Smooth muscle cell (in vitro differentiated cells): ENCODE measurements at regions not wholly inside any gene's neighbourhood (a gene's known extent, or its start where the extent isn't known, plus 50 kb on each side); places are given as distances from the start of the nearest gene placed in this dataset.

Experiments
- DNase-seq: peaks from one replicate; lab custom pipeline; 2025; ENCODE audit not compliant: unreplicated experiment; lab: John Stamatoyannopoulos, UW
- H2AFZ ChIP-seq: fragments of 200-600 bp; sonication (generic); 2 replicates; pipeline ENCODE4 v1.6.0; 2016; ENCODE audit warnings: antibody characterized with exemption, low read depth, mild to moderate bottlenecking
- H3F3A ChIP-seq: fragments of 200-600 bp; sonication (generic); 2 replicates; pipeline ENCODE4 v1.6.0; 2017; ENCODE audit warnings: antibody characterized with exemption, low read depth
- H3K27ac ChIP-seq: fragments of 200-600 bp; sonication (generic); 2 replicates; pipeline ENCODE4 v1.5.1; 2016; ENCODE audit warnings: low read depth, mild to moderate bottlenecking
- H3K27me3 ChIP-seq: fragments of 200-600 bp; sonication (generic); 2 replicates; pipeline ENCODE4 v1.6.1; 2016; ENCODE audit warnings: low read depth, mild to moderate bottlenecking
- H3K36me3 ChIP-seq: fragments of 200-600 bp; sonication (generic); 2 replicates; pipeline ENCODE4 v1.5.1; 2016; ENCODE audit warnings: low read depth
- H3K4me1 ChIP-seq: fragments of 200-600 bp; sonication (generic); 2 replicates; pipeline ENCODE4 v1.5.1; 2016; ENCODE audit warnings: low read depth
- H3K4me2 ChIP-seq: fragments of 200-600 bp; sonication (generic); 2 replicates; pipeline ENCODE4 v1.6.0; 2016; ENCODE audit warnings: mild to moderate bottlenecking
- H3K4me3 ChIP-seq: fragments of 200-600 bp; sonication (generic); 2 replicates; pipeline ENCODE4 v1.5.1; 2016; ENCODE audit warnings: mild to moderate bottlenecking
- H3K79me2 ChIP-seq: fragments of 200-600 bp; sonication (generic); 2 replicates; pipeline ENCODE4 v1.6.0; 2016; ENCODE audit warnings: low read depth, mild to moderate bottlenecking
- H3K9ac ChIP-seq: fragments of 200-600 bp; sonication (generic); 2 replicates; pipeline ENCODE4 v1.6.0; 2016; ENCODE audit warnings: low read depth
- H3K9me3 ChIP-seq: fragments of 200-600 bp; sonication (generic); replicated peaks from 2 replicates; pipeline ENCODE4 v1.5.1; 2016; ENCODE audit warnings: low read depth
- H4K20me1 ChIP-seq: fragments of 200-600 bp; sonication (generic); 2 replicates; pipeline ENCODE4 v1.6.0; 2016; ENCODE audit warnings: low read depth
- CTCF ChIP-seq: fragments of 200-600 bp; sonication (generic); IDR thresholded peaks from 2 replicates; pipeline ENCODE4 v1.5.1; 2017; ENCODE audit warnings: borderline replicate concordance, mild to moderate bottlenecking, antibody characterized with exemption; ENCODE audit not compliant: insufficient read depth, poor library complexity, severe bottlenecking
- WGBS: methylation state at CpG from one replicate; pipeline ENCODE4 v1.1.7; 2016; ENCODE audit warnings: low lambda C conversion rate; 5-methylcytosine and 5-hydroxymethylcytosine counted together

DNA sequence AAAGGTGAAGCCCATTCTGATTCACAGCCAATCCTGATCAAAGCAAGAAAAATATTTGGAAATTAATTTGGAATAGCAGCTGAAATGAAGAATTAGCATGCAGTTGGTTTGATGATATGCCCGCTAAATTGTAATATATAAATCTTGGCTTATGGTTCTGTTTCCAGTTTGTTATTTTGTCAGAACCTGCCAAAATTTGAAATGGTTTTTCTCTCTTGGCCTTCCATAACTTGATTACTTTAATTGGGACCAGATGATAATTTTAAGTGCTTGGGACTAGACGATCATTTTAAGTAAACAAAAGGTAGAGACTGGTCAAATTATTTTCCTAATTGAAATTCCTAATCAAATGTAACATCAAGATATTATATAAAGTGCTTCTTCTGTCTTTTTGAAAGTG is 842.4 kb downstream of the TBL1XR1 start:
- no peaks in the 10 kb centered on the region for H3K27me3 ChIP-seq
- no peaks in the 10 kb centered on the region for H3K79me2 ChIP-seq
- no peak overlapping the region for H3K4me2 ChIP-seq
- no peak overlapping the region for H3K27ac ChIP-seq
- H2AFZ ChIP-seq, result no peak overlapping the region
- no peaks in the 10 kb centered on the region for H3K4me1 ChIP-seq
- no peaks in the 10 kb centered on the region for H3F3A ChIP-seq
- no peaks in the 10 kb centered on the region for H4K20me1 ChIP-seq
- no peak overlapping the region for H3K4me3 ChIP-seq
- H3K9ac ChIP-seq, result no peak overlapping the region
- no peak for TF ChIP-seq CTCF
- 86% methylated on average over 2 of the region's 2 CpGs for WGBS
- H3K36me3 ChIP-seq, result no peaks in the 10 kb centered on the region
- H3K9me3 ChIP-seq, result no peaks in the 10 kb centered on the region
- DNase-seq, result no peak

- no peak for DNase-seq
- no peak overlapping the region for H2AFZ ChIP-seq
- H3K4me1 ChIP-seq, result no peaks in the 10 kb centered on the region
- no peaks in the 10 kb centered on the region for H4K20me1 ChIP-seq
- no peaks in the 10 kb centered on the region for H3K27me3 ChIP-seq
- no peaks in the 10 kb centered on the region for H3K9me3 ChIP-seq
- WGBS, result 65% methylated on average over 4 of the region's 4 CpGs
- H3K79me2 ChIP-seq, result no peaks in the 10 kb centered on the region
- H3K36me3 ChIP-seq, result no peaks in the 10 kb centered on the region
- H3K4me2 ChIP-seq, result no peak overlapping the region
- no peak overlapping the region for H3K4me3 ChIP-seq
- TF ChIP-seq CTCF, result no peak
- no peaks in the 10 kb centered on the region for H3F3A ChIP-seq
- H3K9ac ChIP-seq, result no peak overlapping the region
- H3K27ac ChIP-seq, result no peak overlapping the region
These were observed 844.5 kb downstream of the TBL1XR1 start for GRCh38 chr3:176352716-176353334.

DNA sequence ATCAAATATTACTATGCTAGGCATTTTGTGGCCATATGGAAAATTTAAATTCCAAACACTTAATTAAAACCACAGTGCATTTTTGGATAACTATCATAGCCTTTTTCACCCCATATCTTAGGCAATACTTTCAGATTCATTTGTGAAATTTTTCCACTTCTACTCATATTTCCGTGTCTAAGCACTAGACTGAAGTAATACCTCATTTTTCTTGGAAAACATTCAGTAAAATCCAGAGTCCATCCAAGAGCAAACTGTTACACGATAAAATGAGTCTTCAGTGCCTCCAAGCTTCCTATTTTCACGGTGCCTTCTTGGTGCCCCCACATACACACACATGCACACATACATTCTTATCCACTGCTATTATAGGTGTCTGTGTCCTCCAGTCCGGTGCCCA is 845.9 kb downstream of the TBL1XR1 start:
- 93% methylated on average over 4 of the region's 4 CpGs for WGBS
- TF ChIP-seq CTCF, result no peak
- no peaks in the 10 kb centered on the region for H3K4me1 ChIP-seq
- no peaks in the 10 kb centered on the region for H3F3A ChIP-seq
- no peaks in the 10 kb centered on the region for H4K20me1 ChIP-seq
- H3K79me2 ChIP-seq, result no peaks in the 10 kb centered on the region
- H3K27me3 ChIP-seq, result no peaks in the 10 kb centered on the region
- H3K4me2 ChIP-seq, result no peak overlapping the region
- no peak overlapping the region for H3K27ac ChIP-seq
- DNase-seq, result no peak
- no peak overlapping the region for H3K9ac ChIP-seq
- H3K9me3 ChIP-seq, result no peaks in the 10 kb centered on the region
- H2AFZ ChIP-seq, result no peak overlapping the region
- no peak overlapping the region for H3K4me3 ChIP-seq
- no peaks in the 10 kb centered on the region for H3K36me3 ChIP-seq

GRCh38 chr3:176349706-176350105 is 847.6 kb downstream of the TBL1XR1 start:
- no peak overlapping the region for H3K27ac ChIP-seq
- no peak overlapping the region for H2AFZ ChIP-seq
- no peak overlapping the region for H3K4me3 ChIP-seq
- no peaks in the 10 kb centered on the region for H4K20me1 ChIP-seq
- TF ChIP-seq CTCF, result no peak
- H3K27me3 ChIP-seq, result no peaks in the 10 kb centered on the region
- H3K9ac ChIP-seq, result no peak overlapping the region
- no peaks in the 10 kb centered on the region for H3K4me1 ChIP-seq
- no peaks in the 10 kb centered on the region for H3K79me2 ChIP-seq
- DNase-seq, result no peak
- no peaks in the 10 kb centered on the region for H3K9me3 ChIP-seq
- no peak overlapping the region for H3K4me2 ChIP-seq
- WGBS, result 78% methylated on average over 1 of the region's 1 CpG
- no peaks in the 10 kb centered on the region for H3F3A ChIP-seq
- H3K36me3 ChIP-seq, result no peaks in the 10 kb centered on the region
